Colonic mucosa (tissue), 4 donors: ENCODE measurements at regions not wholly inside any gene's neighbourhood (a gene's known extent, or its start where the extent isn't known, plus 50 kb on each side); places are given as distances from the start of the nearest gene placed in this dataset.

Experiments
- DNase-seq: peaks from one replicate; pipeline ENCODE4 v3.0.0-alpha.2; 2020
- H3K27ac ChIP-seq: fragments of 200-600 bp; one replicate; pipeline ENCODE4 v1.8.0; 2021
- H3K27me3 ChIP-seq: fragments of 200-600 bp; one replicate; pipeline ENCODE4 v1.8.0; 2021
- H3K36me3 ChIP-seq: fragments of 200-600 bp; one replicate; pipeline ENCODE4 v1.8.0; 2021
- H3K4me1 ChIP-seq: fragments of 200-600 bp; one replicate; pipeline ENCODE4 v1.8.0; 2021; ENCODE audit warnings: mild to moderate bottlenecking
- H3K4me3 ChIP-seq: fragments of 200-600 bp; one replicate; pipeline ENCODE4 v1.8.0; 2021
- H3K9ac ChIP-seq, 2 donors: one replicate each; pipeline ENCODE4 v1.7.0; 2013; ENCODE audit warnings: control low read depth in 2 of 2, low read depth in 2 of 2, low read length in 2 of 2
- H3K9me3 ChIP-seq: fragments of 200-600 bp; one replicate; pipeline ENCODE4 v1.8.0; 2021
- CTCF ChIP-seq: fragments of 200-600 bp; IDR thresholded peaks from one replicate; pipeline ENCODE4 v1.8.0; 2022; ENCODE audit warnings: antibody characterized with exemption, mild to moderate bottlenecking
- intact Hi-C: fragments of 100-400 bp; cut with DNase I; formaldehyde crosslinking; loops from one replicate; pipeline ENCODE4 v1.14.1; 2022
- donor health status: healthy.
- donor health status: DM: no; HTN: no; CAD: no.
- donor health status: DM: no; HTN: no; CAD: no.

- DNase-seq: no peak
- no peaks in the 10 kb centered on the region for H3K9me3 ChIP-seq
- intact Hi-C loops: no loop called here
- H3K9ac ChIP-seq: no peak overlapping the region
- H3K27me3 ChIP-seq: no peaks in the 10 kb centered on the region
- H3K4me3 ChIP-seq: no peak overlapping the region
- no peaks in the 10 kb centered on the region for H3K36me3 ChIP-seq
- no peak for TF ChIP-seq CTCF
- H3K27ac ChIP-seq: no peak overlapping the region
- H3K4me1 ChIP-seq: no peaks in the 10 kb centered on the region
These were observed 701.0 kb downstream of the SEMA5A start for GRCh38 chr5:8844847-8845246.

GRCh38 chr5:8845296-8845695, 700.6 kb downstream of the SEMA5A start:
- no peak for DNase-seq
- no peaks in the 10 kb centered on the region for H3K27me3 ChIP-seq
- no peak overlapping the region for H3K9ac ChIP-seq
- H3K4me3 ChIP-seq: no peak overlapping the region
- no peak overlapping the region for H3K27ac ChIP-seq
- H3K9me3 ChIP-seq: no peaks in the 10 kb centered on the region
- no peaks in the 10 kb centered on the region for H3K4me1 ChIP-seq
- no peaks in the 10 kb centered on the region for H3K36me3 ChIP-seq
- intact Hi-C loops: no loop called here
- no peak for TF ChIP-seq CTCF

GRCh38 chr5:8848366-8848765, 697.5 kb downstream of the SEMA5A start:
- Histone ChIP-seq H3K4me3 (no peak overlapping the region), H3K27ac (no peak overlapping the region), H3K27me3 (no peaks in the 10 kb centered on the region), H3K9me3 (no peaks in the 10 kb centered on the region), H3K36me3 (no peaks in the 10 kb centered on the region), H3K9ac (no peak overlapping the region), H3K4me1 (no peaks in the 10 kb centered on the region)
- DNase-seq: no peak
- intact Hi-C loops: no loop called here
- no peak for TF ChIP-seq CTCF

GRCh38 chr5:8848997-8849594, 696.8 kb downstream of the SEMA5A start:
- no peak overlapping the region for H3K9ac ChIP-seq
- no peaks in the 10 kb centered on the region for H3K4me1 ChIP-seq
- no peaks in the 10 kb centered on the region for H3K36me3 ChIP-seq
- H3K4me3 ChIP-seq: no peak overlapping the region
- H3K9me3 ChIP-seq: no peaks in the 10 kb centered on the region
- no peak overlapping the region for H3K27ac ChIP-seq
- intact Hi-C loops: no loop called here
- no peak for DNase-seq
- TF ChIP-seq CTCF: no peak
- H3K27me3 ChIP-seq: no peaks in the 10 kb centered on the region

- DNase-seq: no peak
- Histone ChIP-seq H3K27ac (no peak overlapping the region), H3K4me3 (no peak overlapping the region), H3K27me3 (no peaks in the 10 kb centered on the region), H3K9me3 (no peaks in the 10 kb centered on the region), H3K36me3 (no peaks in the 10 kb centered on the region), H3K4me1 (no peaks in the 10 kb centered on the region), H3K9ac (no peak overlapping the region)
- intact Hi-C loops: no loop called here
- TF ChIP-seq CTCF: no peak
These were observed 694.8 kb downstream of the SEMA5A start for GRCh38 chr5:8851101-8851500.
